Neural cell (in vitro differentiated cells): ENCODE measurements at regions not wholly inside any gene's neighbourhood (a gene's known extent, or its start where the extent isn't known, plus 50 kb on each side); places are given as distances from the start of the nearest gene placed in this dataset.

Experiments
- H2AFZ ChIP-seq: fragments of 200-600, 300-800 bp; sonication (generic), shearing (Covaris generic); 2 replicates; pipeline ENCODE4 v1.6.0; 2014; ENCODE audit warnings: low read depth, mild to moderate bottlenecking, antibody characterized with exemption, low read length, moderate library complexity
- H3F3A ChIP-seq: fragments of 200-600 bp; shearing (Covaris generic); 2 replicates; pipeline ENCODE4 v1.6.1; 2016; ENCODE audit warnings: mild to moderate bottlenecking, moderate library complexity, mixed read lengths, antibody characterized with exemption, low read length; ENCODE audit not compliant: insufficient read depth, poor library complexity, severe bottlenecking
- H3K27ac ChIP-seq: fragments of 200-600, 300-800 bp; sonication (generic), shearing (Covaris generic); 2 replicates; pipeline ENCODE4 v1.5.1; 2014; ENCODE audit warnings: mild to moderate bottlenecking, low read length, moderate library complexity
- H3K27me3 ChIP-seq: fragments of 300-800, 200-600 bp; sonication (generic), shearing (Covaris generic); 2 replicates; pipeline ENCODE4 v1.6.0; 2014; ENCODE audit warnings: mild to moderate bottlenecking, low read depth, low read length, moderate library complexity; ENCODE audit not compliant: insufficient read depth
- H3K36me3 ChIP-seq: fragments of 300-800, 200-600 bp; sonication (generic), shearing (Covaris generic); 2 replicates; pipeline ENCODE4 v1.5.1; 2014; ENCODE audit warnings: mild to moderate bottlenecking, antibody characterized with exemption, low read length, moderate library complexity; ENCODE audit not compliant: insufficient read depth
- H3K4me2 ChIP-seq: fragments of 300-800, 200-600 bp; sonication (generic), shearing (Covaris generic); 2 replicates; pipeline ENCODE4 v1.6.0; 2014; ENCODE audit warnings: mild to moderate bottlenecking, low read length
- H3K4me3 ChIP-seq: fragments of 300-800, 200-600 bp; sonication (generic), shearing (Covaris generic); 2 replicates; pipeline ENCODE4 v1.5.1; 2014; ENCODE audit warnings: mild to moderate bottlenecking, low read length, moderate library complexity
- H3K79me2 ChIP-seq: fragments of 200-600 bp; shearing (Covaris generic); replicated peaks from 2 replicates; pipeline ENCODE4 v1.6.0; 2014; ENCODE audit warnings: mild to moderate bottlenecking, low read length, moderate library complexity; ENCODE audit not compliant: insufficient read depth
- H3K9ac ChIP-seq: fragments of 300-800, 200-600 bp; sonication (generic), shearing (Covaris generic); 2 replicates; pipeline ENCODE4 v1.6.1; 2016; ENCODE audit warnings: mild to moderate bottlenecking, low read length, mixed read lengths
- H3K9me2 ChIP-seq: fragments of 200-600 bp; shearing (Covaris generic); 2 replicates; pipeline ENCODE4 v1.6.1; 2016; ENCODE audit warnings: mild to moderate bottlenecking, low read length, mixed read lengths; ENCODE audit not compliant: insufficient read depth
- H3K9me3 ChIP-seq: fragments of 200-600, 300-800 bp; sonication (generic), shearing (Covaris generic); 2 replicates; pipeline ENCODE4 v1.6.1; 2016; ENCODE audit warnings: mild to moderate bottlenecking, mixed run types, low read length, moderate library complexity, mixed read lengths
- H4K20me1 ChIP-seq: fragments of 200-600 bp; shearing (Covaris generic); 2 replicates; pipeline ENCODE4 v1.6.1; 2016; ENCODE audit warnings: mild to moderate bottlenecking, mixed run types; ENCODE audit not compliant: insufficient read depth
- EP300 ChIP-seq: fragments of 450-650 bp; conservative IDR thresholded peaks from 2 replicates; pipeline ENCODE4 v1.6.1; 2014; ENCODE audit warnings: antibody characterized with exemption, mild to moderate bottlenecking, moderate library complexity; ENCODE audit not compliant: poor library complexity, severe bottlenecking
- EZH2 ChIP-seq: fragments of 200-600, 300-800 bp; shearing (Covaris generic), sonication (generic); IDR thresholded peaks from 2 replicates; pipeline ENCODE4 v1.6.1; 2014; ENCODE audit warnings: antibody characterized with exemption, low read length, borderline replicate concordance, mild to moderate bottlenecking; ENCODE audit not compliant: insufficient read depth, poor library complexity, severe bottlenecking
- MXI1 ChIP-seq: fragments of 450-650 bp; conservative IDR thresholded peaks from 2 replicates; pipeline ENCODE4 v1.6.1; 2014; ENCODE audit warnings: antibody characterized with exemption, mild to moderate bottlenecking; ENCODE audit not compliant: poor library complexity, severe bottlenecking
- POLR2AphosphoS5 ChIP-seq: IDR thresholded peaks from 2 replicates; pipeline ENCODE4 v1.6.1; 2012
- RAD21 ChIP-seq: fragments of 450-650 bp; conservative IDR thresholded peaks from 2 replicates; pipeline ENCODE4 v1.6.1; 2014; ENCODE audit warnings: antibody characterized with exemption, mild to moderate bottlenecking, moderate library complexity
- REST ChIP-seq: IDR thresholded peaks from 2 replicates; pipeline ENCODE4 v1.6.1; 2012; ENCODE audit warnings: borderline replicate concordance
- SMC3 ChIP-seq: fragments of 450-650 bp; conservative IDR thresholded peaks from 2 replicates; pipeline ENCODE4 v1.6.1; 2014; ENCODE audit warnings: antibody characterized with exemption, mild to moderate bottlenecking, moderate library complexity; ENCODE audit not compliant: poor library complexity
- TAF1 ChIP-seq: IDR thresholded peaks from 2 replicates; pipeline ENCODE4 v1.6.1; 2012; ENCODE audit warnings: low read depth
- TF ChIP-seq, protein P1 (sequence below): fragments of 450-650 bp; IDR thresholded peaks from 2 replicates; pipeline ENCODE4 v1.5.1; 2014; ENCODE audit warnings: antibody characterized with exemption, mild to moderate bottlenecking, moderate library complexity; ENCODE audit not compliant: poor library complexity, severe bottlenecking

GRCh38 chr4:30842142-30842541 is 122.0 kb downstream of the PCDH7 start:
- Histone ChIP-seq H3F3A (no peaks in the 10 kb centered on the region), H3K4me2 (no peak overlapping the region), H3K36me3 (no peaks in the 10 kb centered on the region), H3K79me2 (no peaks in the 10 kb centered on the region), H3K27ac (no peak overlapping the region), H2AFZ (no peak overlapping the region), H3K4me3 (no peak overlapping the region), H3K9me2 (no peaks in the 10 kb centered on the region), H3K9me3 (no peaks in the 10 kb centered on the region), H4K20me1 (no peaks in the 10 kb centered on the region), H3K27me3 (no peaks in the 10 kb centered on the region), H3K9ac (no peak overlapping the region)
- TF ChIP-seq REST (no peak), RAD21 (no peak), EZH2 (no peak), SMC3 (no peak), TAF1 (no peak), MXI1 (no peak), POLR2AphosphoS5 (no peak), EP300 (no peak)
- TF ChIP-seq, protein P1, sequence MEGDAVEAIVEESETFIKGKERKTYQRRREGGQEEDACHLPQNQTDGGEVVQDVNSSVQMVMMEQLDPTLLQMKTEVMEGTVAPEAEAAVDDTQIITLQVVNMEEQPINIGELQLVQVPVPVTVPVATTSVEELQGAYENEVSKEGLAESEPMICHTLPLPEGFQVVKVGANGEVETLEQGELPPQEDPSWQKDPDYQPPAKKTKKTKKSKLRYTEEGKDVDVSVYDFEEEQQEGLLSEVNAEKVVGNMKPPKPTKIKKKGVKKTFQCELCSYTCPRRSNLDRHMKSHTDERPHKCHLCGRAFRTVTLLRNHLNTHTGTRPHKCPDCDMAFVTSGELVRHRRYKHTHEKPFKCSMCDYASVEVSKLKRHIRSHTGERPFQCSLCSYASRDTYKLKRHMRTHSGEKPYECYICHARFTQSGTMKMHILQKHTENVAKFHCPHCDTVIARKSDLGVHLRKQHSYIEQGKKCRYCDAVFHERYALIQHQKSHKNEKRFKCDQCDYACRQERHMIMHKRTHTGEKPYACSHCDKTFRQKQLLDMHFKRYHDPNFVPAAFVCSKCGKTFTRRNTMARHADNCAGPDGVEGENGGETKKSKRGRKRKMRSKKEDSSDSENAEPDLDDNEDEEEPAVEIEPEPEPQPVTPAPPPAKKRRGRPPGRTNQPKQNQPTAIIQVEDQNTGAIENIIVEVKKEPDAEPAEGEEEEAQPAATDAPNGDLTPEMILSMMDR, result no peak

DNA sequence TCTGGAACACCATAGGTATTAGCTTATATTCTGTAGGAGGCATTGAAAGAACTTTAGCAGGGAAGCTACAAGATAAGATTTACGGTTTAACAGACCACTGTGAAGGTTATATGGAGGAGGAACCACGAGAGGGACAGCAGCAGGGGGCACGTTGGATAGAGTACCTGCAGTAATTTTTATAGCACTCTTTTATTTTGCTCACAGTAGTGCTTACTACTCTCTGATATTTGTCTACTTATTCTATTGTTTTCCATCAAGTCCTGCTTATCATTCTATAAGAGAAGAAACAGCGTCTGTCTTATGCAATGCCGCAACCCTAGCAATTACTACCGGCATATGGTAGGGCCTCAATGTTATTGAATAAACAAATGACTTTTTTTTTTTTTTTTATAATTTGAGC is 122.5 kb downstream of the PCDH7 start:
- H3K4me3 ChIP-seq, result no peak overlapping the region
- no peaks in the 10 kb centered on the region for H3K9me2 ChIP-seq
- no peaks in the 10 kb centered on the region for H3K9me3 ChIP-seq
- H3K9ac ChIP-seq, result no peak overlapping the region
- no peaks in the 10 kb centered on the region for H4K20me1 ChIP-seq
- no peaks in the 10 kb centered on the region for H3K79me2 ChIP-seq
- no peak overlapping the region for H2AFZ ChIP-seq
- H3K27ac ChIP-seq, result no peak overlapping the region
- H3K36me3 ChIP-seq, result no peaks in the 10 kb centered on the region
- no peak overlapping the region for H3K4me2 ChIP-seq
- no peaks in the 10 kb centered on the region for H3K27me3 ChIP-seq
- no peak for TF ChIP-seq POLR2AphosphoS5
- no peak for TF ChIP-seq RAD21
- TF ChIP-seq MXI1, result no peak
- H3F3A ChIP-seq, result no peaks in the 10 kb centered on the region
